ENCODE measurements at regions not wholly inside any gene's neighbourhood (a gene's known extent, or its start where the extent isn't known, plus 50 kb on each side); places are given as distances from the start of the nearest gene placed in this dataset.

GRCh38 chr3:72492240-72492639 is 356.0 kb downstream of the SHQ1 start:
- Histone ChIP-seq H3K9me3 (ENCODE audit: control insufficient read depth, low read depth, low read length) (no peaks in the 10 kb centered on the region), H3T11ph (ENCODE audit: low read length) (no peak overlapping the region), H3K9ac (ENCODE audit: extremely low read depth, insufficient read length, low read length) (no peak overlapping the region), H3K4me2 (ENCODE audit: insufficient read depth, insufficient read length, low read length) (no peak overlapping the region), H4K91ac (ENCODE audit: insufficient read length, low read depth, low read length) (no peak overlapping the region), H4K20me1 (ENCODE audit: control insufficient read depth, insufficient read depth, insufficient read length) (no peaks in the 10 kb centered on the region), H4K5ac (ENCODE audit: insufficient read length, low read depth, low read length) (no peak overlapping the region), H2BK120ac (ENCODE audit: low read depth, low read length, poor library complexity, severe bottlenecking) (no peak overlapping the region), H3K27ac (ENCODE audit: insufficient read length, low read depth, low read length) (no peak overlapping the region), H3K23ac (ENCODE audit: insufficient read length, low read depth, low read length) (no peak overlapping the region), H2BK20ac (ENCODE audit: low read depth, low read length, poor library complexity, severe bottlenecking) (no peak overlapping the region), H2BK5ac (ENCODE audit: insufficient read length, low read length) (no peak overlapping the region), H3K56ac (ENCODE audit: insufficient read length, low read depth, low read length) (no peak overlapping the region), H2BK15ac (ENCODE audit: low read depth, low read length) (no peak overlapping the region), H3K27me3 (ENCODE audit: insufficient read depth, low read length) (no peaks in the 10 kb centered on the region), H3K79me2 (ENCODE audit: insufficient read depth, low read length) (no peaks in the 10 kb centered on the region), H2AK5ac (ENCODE audit: insufficient read length, low read length) (no peak overlapping the region), H3K23me2 (ENCODE audit: insufficient read length, low read depth, low read length, poor library complexity, severe bottlenecking) (no peaks in the 10 kb centered on the region), H3K14ac (ENCODE audit: insufficient read depth, low read length) (no peak overlapping the region), H3K4ac (ENCODE audit: low read depth, low read length) (no peak overlapping the region), H3K79me1 (ENCODE audit: insufficient read depth, low read depth, low read length, poor library complexity, severe bottlenecking) (no peaks in the 10 kb centered on the region), H2AFZ (ENCODE audit: low read length) (no peak overlapping the region), H3K4me1 (ENCODE audit: insufficient read depth, low read length) (peaks cover 9% of the 10 kb centered on the region), H3K18ac (ENCODE audit: insufficient read length, low read depth, low read length) (no peak overlapping the region), H4K8ac (replicated peaks; ENCODE audit: insufficient read length, low read depth, low read length) (no peak overlapping the region), H2BK12ac (ENCODE audit: insufficient read length, low read depth, low read length) (no peak overlapping the region)
- no CpG with 5 or more reads among the region's 2 CpGs for WGBS (ENCODE audit: extremely low coverage, insufficient read length, low lambda C conversion rate)
- peaks cover 0 to 7% of the 10 kb centered on the region in 2 experiments; a peak in 2 of 5 replicates for H3K9me3 Mint-ChIP-seq
- H3K27ac Mint-ChIP-seq: no peak overlapping the region; a peak in 1 of 7 replicates
- peaks cover 6% of the 10 kb centered on the region for H3K27me3 Mint-ChIP-seq (ENCODE audit: low read depth)
- no peak overlapping the region for H3K4me3 Mint-ChIP-seq
- no peak for TF ChIP-seq CTCF (conservative IDR thresholded peaks at IDR 0.05)
- peaks cover 0 to 1% (median 0%) of the 10 kb centered on the region in 3 experiments; a peak in 1 of 7 replicates for H3K36me3 Mint-ChIP-seq (ENCODE audit: insufficient read depth in 1 of 3, low read depth in 3 of 3)
- no peak for DNase-seq
- H3K4me1 Mint-ChIP-seq: peaks cover 40 to 42% of the 10 kb centered on the region in 2 experiments

All from H9 (cell line).